ENCODE measurements at regions not wholly inside any gene's neighbourhood (a gene's known extent, or its start where the extent isn't known, plus 50 kb on each side); places are given as distances from the start of the nearest gene placed in this dataset.

DNA sequence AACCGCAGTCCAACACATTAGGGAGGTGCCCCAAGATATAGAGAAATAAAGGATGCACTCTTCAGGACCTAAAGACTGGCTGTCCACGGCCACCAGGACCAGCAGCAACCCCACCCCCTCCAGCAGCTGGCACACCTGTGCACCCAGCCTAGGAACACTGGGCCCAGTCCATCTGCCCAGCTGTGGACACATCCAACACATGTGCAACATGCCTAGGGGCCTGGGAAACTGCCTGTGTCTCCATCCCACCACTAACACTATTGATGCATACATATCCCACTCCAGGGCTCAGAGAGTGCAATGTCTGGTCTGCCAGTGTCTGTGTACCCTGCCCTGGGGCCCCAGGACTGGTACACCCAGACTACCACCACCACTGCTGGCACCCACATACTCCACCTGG is 1781.3 kb downstream of the MAT2B start:
- H3K9me3 ChIP-seq (ENCODE audit: control insufficient read depth, insufficient read depth, low read depth, low read length) = no peaks in the 10 kb centered on the region
- no peak overlapping the region for H3K4me3 ChIP-seq (ENCODE audit: low read depth, low read length)
- H3K27me3 ChIP-seq (ENCODE audit: control insufficient read depth, insufficient read depth, low read length) = no peaks in the 10 kb centered on the region
- H3K4me1 ChIP-seq (ENCODE audit: control insufficient read depth, insufficient read depth, low read length) = no peaks in the 10 kb centered on the region
- no peaks in the 10 kb centered on the region for H3K36me3 ChIP-seq (ENCODE audit: control insufficient read depth, insufficient read depth, low read length)
- no peak overlapping the region for H3K9ac ChIP-seq (ENCODE audit: low read length)
- H3K27ac ChIP-seq (ENCODE audit: low read depth, low read length) = no peak overlapping the region

DNA sequence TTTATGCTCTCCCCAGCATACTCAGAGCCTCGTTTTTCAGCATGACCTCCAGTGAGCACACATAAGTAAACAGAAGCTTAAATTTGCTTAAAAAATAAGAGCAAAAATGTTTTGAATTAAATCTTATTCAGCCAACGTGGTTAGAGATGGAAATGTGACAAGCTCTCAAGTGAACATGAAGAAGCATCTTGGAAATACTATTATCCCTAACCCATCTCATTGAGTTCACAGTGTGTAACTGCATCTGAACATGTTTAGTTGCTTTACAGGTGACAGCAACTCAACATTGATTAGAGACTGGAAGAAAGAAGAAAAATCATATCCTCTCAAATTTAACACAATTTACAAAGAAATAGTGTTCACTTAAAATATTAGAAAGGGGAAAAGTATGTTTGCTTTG is 1785.1 kb downstream of the MAT2B start:
- Histone ChIP-seq H3K9me3 (ENCODE audit: control insufficient read depth, insufficient read depth, low read depth, low read length) (no peaks in the 10 kb centered on the region), H3K4me1 (ENCODE audit: control insufficient read depth, insufficient read depth, low read length) (no peaks in the 10 kb centered on the region), H3K9ac (ENCODE audit: low read length) (no peak overlapping the region), H3K27ac (ENCODE audit: low read depth, low read length) (no peak overlapping the region), H3K27me3 (ENCODE audit: control insufficient read depth, insufficient read depth, low read length) (no peaks in the 10 kb centered on the region), H3K4me3 (ENCODE audit: low read depth, low read length) (no peak overlapping the region), H3K36me3 (ENCODE audit: control insufficient read depth, insufficient read depth, low read length) (no peaks in the 10 kb centered on the region)

GRCh38 chr5:165296401-165297130 is 1791.1 kb downstream of the MAT2B start:
- no peaks in the 10 kb centered on the region for H3K27me3 ChIP-seq (ENCODE audit: control insufficient read depth, insufficient read depth, low read length)
- H3K9ac ChIP-seq (ENCODE audit: low read length) = no peak overlapping the region
- H3K36me3 ChIP-seq (ENCODE audit: control insufficient read depth, insufficient read depth, low read length) = no peaks in the 10 kb centered on the region
- no peak overlapping the region for H3K27ac ChIP-seq (ENCODE audit: low read depth, low read length)
- H3K4me3 ChIP-seq (ENCODE audit: low read depth, low read length) = no peak overlapping the region
- no peaks in the 10 kb centered on the region for H3K4me1 ChIP-seq (ENCODE audit: control insufficient read depth, insufficient read depth, low read length)
- H3K9me3 ChIP-seq (ENCODE audit: control insufficient read depth, insufficient read depth, low read depth, low read length) = peaks cover 7% of the 10 kb centered on the region

DNA sequence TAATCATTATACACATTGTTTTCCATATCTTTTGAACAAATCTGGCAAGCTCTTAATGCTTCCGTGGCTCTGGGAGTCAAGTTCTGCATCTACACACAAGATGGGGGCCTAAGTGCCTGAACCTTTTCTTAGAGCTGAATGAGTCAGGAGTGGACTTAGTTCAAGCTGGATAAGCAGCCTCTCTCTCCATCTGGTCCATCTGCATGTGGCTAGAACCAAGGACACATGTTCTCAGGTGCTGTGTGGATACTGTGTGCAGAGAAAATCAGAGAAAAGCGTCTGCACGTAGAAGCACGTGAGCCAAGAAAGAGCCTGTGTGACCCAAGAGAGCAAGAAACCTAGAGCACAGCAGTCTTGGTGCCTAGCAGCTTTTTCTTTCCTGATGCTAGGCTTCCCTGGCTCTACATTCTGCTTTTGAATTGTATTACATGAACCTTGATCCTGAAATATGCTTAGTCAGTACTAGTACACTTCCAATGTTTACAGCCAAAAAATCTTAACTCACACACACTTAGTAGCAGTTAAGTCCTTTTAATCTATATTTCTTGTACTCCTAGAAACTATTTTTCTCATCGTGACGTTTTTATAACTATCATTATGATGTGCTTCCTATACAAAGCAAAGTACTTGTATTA is 1798.9 kb downstream of the MAT2B start:
- H3K9ac ChIP-seq (ENCODE audit: low read length) = no peak overlapping the region
- no peaks in the 10 kb centered on the region for H3K4me1 ChIP-seq (ENCODE audit: control insufficient read depth, insufficient read depth, low read length)
- peaks cover 7% of the 10 kb centered on the region for H3K9me3 ChIP-seq (ENCODE audit: control insufficient read depth, insufficient read depth, low read depth, low read length)
- H3K27ac ChIP-seq (ENCODE audit: low read depth, low read length) = no peak overlapping the region
- H3K4me3 ChIP-seq (ENCODE audit: low read depth, low read length) = no peak overlapping the region
- no peaks in the 10 kb centered on the region for H3K27me3 ChIP-seq (ENCODE audit: control insufficient read depth, insufficient read depth, low read length)
- H3K36me3 ChIP-seq (ENCODE audit: control insufficient read depth, insufficient read depth, low read length) = no peaks in the 10 kb centered on the region

GRCh38 chr5:165305596-165305995 is 1800.2 kb downstream of the MAT2B start:
- H3K4me1 ChIP-seq (ENCODE audit: control insufficient read depth, insufficient read depth, low read length) = no peaks in the 10 kb centered on the region
- no peaks in the 10 kb centered on the region for H3K36me3 ChIP-seq (ENCODE audit: control insufficient read depth, insufficient read depth, low read length)
- H3K27me3 ChIP-seq (ENCODE audit: control insufficient read depth, insufficient read depth, low read length) = no peaks in the 10 kb centered on the region
- no peak overlapping the region for H3K9ac ChIP-seq (ENCODE audit: low read length)
- no peak overlapping the region for H3K4me3 ChIP-seq (ENCODE audit: low read depth, low read length)
- peaks cover 7% of the 10 kb centered on the region for H3K9me3 ChIP-seq (ENCODE audit: control insufficient read depth, insufficient read depth, low read depth, low read length)
- H3K27ac ChIP-seq (ENCODE audit: low read depth, low read length) = no peak overlapping the region

- Histone ChIP-seq H3K9ac (ENCODE audit: low read length) (no peak overlapping the region), H3K9me3 (ENCODE audit: control insufficient read depth, insufficient read depth, low read depth, low read length) (no peaks in the 10 kb centered on the region), H3K4me3 (ENCODE audit: low read depth, low read length) (no peak overlapping the region), H3K27me3 (ENCODE audit: control insufficient read depth, insufficient read depth, low read length) (no peaks in the 10 kb centered on the region), H3K4me1 (ENCODE audit: control insufficient read depth, insufficient read depth, low read length) (no peaks in the 10 kb centered on the region), H3K36me3 (ENCODE audit: control insufficient read depth, insufficient read depth, low read length) (no peaks in the 10 kb centered on the region), H3K27ac (ENCODE audit: low read depth, low read length) (no peak overlapping the region)
These were observed 1804.0 kb downstream of the MAT2B start for GRCh38 chr5:165309446-165309845.

GRCh38 chr5:165310031-165310430 is 1804.6 kb downstream of the MAT2B start:
- H3K27ac ChIP-seq (ENCODE audit: low read depth, low read length) = no peak overlapping the region
- no peak overlapping the region for H3K9ac ChIP-seq (ENCODE audit: low read length)
- no peak overlapping the region for H3K4me3 ChIP-seq (ENCODE audit: low read depth, low read length)
- no peaks in the 10 kb centered on the region for H3K4me1 ChIP-seq (ENCODE audit: control insufficient read depth, insufficient read depth, low read length)
- no peaks in the 10 kb centered on the region for H3K36me3 ChIP-seq (ENCODE audit: control insufficient read depth, insufficient read depth, low read length)
- no peaks in the 10 kb centered on the region for H3K9me3 ChIP-seq (ENCODE audit: control insufficient read depth, insufficient read depth, low read depth, low read length)
- no peaks in the 10 kb centered on the region for H3K27me3 ChIP-seq (ENCODE audit: control insufficient read depth, insufficient read depth, low read length)

- Histone ChIP-seq H3K9me3 (ENCODE audit: control insufficient read depth, insufficient read depth, low read depth, low read length) (peaks cover 31% of the 10 kb centered on the region), H3K36me3 (ENCODE audit: control insufficient read depth, insufficient read depth, low read length) (no peaks in the 10 kb centered on the region), H3K27ac (ENCODE audit: low read depth, low read length) (no peak overlapping the region), H3K9ac (ENCODE audit: low read length) (no peak overlapping the region), H3K27me3 (ENCODE audit: control insufficient read depth, insufficient read depth, low read length) (no peaks in the 10 kb centered on the region), H3K4me1 (ENCODE audit: control insufficient read depth, insufficient read depth, low read length) (no peaks in the 10 kb centered on the region), H3K4me3 (ENCODE audit: low read depth, low read length) (no peak overlapping the region)
These were observed 1816.5 kb downstream of the MAT2B start for GRCh38 chr5:165321912-165322311.

- H3K9ac ChIP-seq (ENCODE audit: low read length) = no peak overlapping the region
- no peaks in the 10 kb centered on the region; the same call in 1 of the 2 replicates for H3K9me3 ChIP-seq (ENCODE audit: control insufficient read depth, insufficient read depth, low read depth, low read length)
- no peak overlapping the region for H3K4me3 ChIP-seq (ENCODE audit: low read depth, low read length)
- no peaks in the 10 kb centered on the region for H3K36me3 ChIP-seq (ENCODE audit: control insufficient read depth, insufficient read depth, low read length)
- no peaks in the 10 kb centered on the region for H3K4me1 ChIP-seq (ENCODE audit: control insufficient read depth, insufficient read depth, low read length)
- no peaks in the 10 kb centered on the region for H3K27me3 ChIP-seq (ENCODE audit: control insufficient read depth, insufficient read depth, low read length)
- no peak overlapping the region for H3K27ac ChIP-seq (ENCODE audit: low read depth, low read length)
These were observed 1819.8 kb downstream of the MAT2B start for GRCh38 chr5:165325221-165325620.

- Histone ChIP-seq H3K4me1 (ENCODE audit: control insufficient read depth, insufficient read depth, low read length) (no peaks in the 10 kb centered on the region), H3K9ac (ENCODE audit: low read length) (no peak overlapping the region), H3K4me3 (ENCODE audit: low read depth, low read length) (no peak overlapping the region), H3K36me3 (ENCODE audit: control insufficient read depth, insufficient read depth, low read length) (no peaks in the 10 kb centered on the region), H3K27me3 (ENCODE audit: control insufficient read depth, insufficient read depth, low read length) (no peaks in the 10 kb centered on the region), H3K27ac (ENCODE audit: low read depth, low read length) (no peak overlapping the region), H3K9me3 (ENCODE audit: control insufficient read depth, insufficient read depth, low read depth, low read length) (no peaks in the 10 kb centered on the region)
These were observed 1822.2 kb downstream of the MAT2B start for GRCh38 chr5:165327631-165328030.

DNA sequence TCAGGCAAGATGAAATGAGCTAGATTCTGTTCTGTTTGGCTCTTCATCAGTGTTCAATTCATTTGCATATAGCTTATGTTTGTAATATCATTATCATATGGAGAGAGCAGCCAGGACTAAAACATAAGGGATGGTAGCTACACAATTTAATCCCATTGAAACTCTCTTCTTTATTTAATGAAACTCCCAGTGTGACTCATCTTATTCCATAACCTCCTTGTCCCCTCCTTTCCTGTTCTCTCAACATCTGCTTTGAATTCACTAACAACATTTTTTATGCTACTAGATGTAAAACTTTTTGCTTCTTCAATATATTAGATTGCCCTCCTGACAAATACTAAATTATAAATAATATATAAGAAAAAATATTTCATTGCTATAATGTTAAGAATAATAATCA is 1823.4 kb downstream of the MAT2B start:
- H3K4me3 ChIP-seq (ENCODE audit: low read depth, low read length) = no peak overlapping the region
- H3K9me3 ChIP-seq (ENCODE audit: control insufficient read depth, insufficient read depth, low read depth, low read length) = no peaks in the 10 kb centered on the region
- no peak overlapping the region for H3K27ac ChIP-seq (ENCODE audit: low read depth, low read length)
- no peaks in the 10 kb centered on the region for H3K27me3 ChIP-seq (ENCODE audit: control insufficient read depth, insufficient read depth, low read length)
- H3K4me1 ChIP-seq (ENCODE audit: control insufficient read depth, insufficient read depth, low read length) = no peaks in the 10 kb centered on the region
- H3K9ac ChIP-seq (ENCODE audit: low read length) = no peak overlapping the region
- no peaks in the 10 kb centered on the region for H3K36me3 ChIP-seq (ENCODE audit: control insufficient read depth, insufficient read depth, low read length)
